Naive thymus-derived CD4-positive, alpha-beta T cell (primary cell): ENCODE measurements at regions not wholly inside any gene's neighbourhood (a gene's known extent, or its start where the extent isn't known, plus 50 kb on each side); places are given as distances from the start of the nearest gene placed in this dataset.
A peak's percentile ranks its signal among the peaks of the same experiment; 100 is the strongest.

Source experiments
- ATAC-seq: fragments of 150-1000 bp; cut with Tn5 transposase; 2 replicates; pipeline ENCODE4 v1.10.0; 2021; ENCODE audit warnings: mild to moderate bottlenecking, moderate library complexity
- CTCF ChIA-PET: fragments of 350-600 bp; sonication (Branson Sonifier 250); formaldehyde crosslinking; loops from one replicate; lab custom pipeline; 2021; ENCODE audit warnings: antibody characterized with exemption; lab: Charles Lee
- POLR2A ChIA-PET: fragments of 350-600 bp; sonication (Branson Sonifier 250); formaldehyde crosslinking; loops from one replicate; lab custom pipeline; 2021; ENCODE audit warnings: antibody characterized with exemption, inconsistent platforms; lab: Charles Lee
- DNase-seq, 9 donors: peaks; one replicate each; pipeline versions ENCODE4 v3.0.0 to v3.0.0-alpha.2; 2020 to 2022; ENCODE audit warnings: mixed read lengths in 1 of 9
- H3K27ac ChIP-seq: one replicate; pipeline ENCODE4 v1.7.0; 2013; ENCODE audit warnings: mild to moderate bottlenecking, low read depth, low read length, moderate library complexity
- H3K27me3 ChIP-seq, 2 donors: one replicate each; pipeline ENCODE4 v1.7.0; 2013; ENCODE audit warnings: low read length in 2 of 2, mild to moderate bottlenecking in 2 of 2, moderate library complexity in 2 of 2; ENCODE audit not compliant: control insufficient read depth in 2 of 2, insufficient read depth in 2 of 2
- H3K36me3 ChIP-seq, 3 experiments: 1 replicate in 2 of 3; 2 replicates in 1 of 3; pipeline ENCODE4 v1.7.0; 2013; ENCODE audit warnings: low read length in 3 of 3, mild to moderate bottlenecking in 3 of 3, moderate library complexity in 1 of 3; ENCODE audit not compliant: insufficient read depth in 3 of 3, control insufficient read depth in 2 of 3
- H3K4me1 ChIP-seq, 2 donors: one replicate each; pipeline ENCODE4 v1.7.0; 2013; ENCODE audit warnings: low read length in 2 of 2, mild to moderate bottlenecking in 2 of 2, moderate library complexity in 1 of 2; ENCODE audit not compliant: control insufficient read depth in 2 of 2, insufficient read depth in 2 of 2
- H3K4me3 ChIP-seq: 2 replicates; pipeline ENCODE4 v1.7.0; 2013; ENCODE audit warnings: mild to moderate bottlenecking, low read length
- H3K9me3 ChIP-seq, 3 experiments: 1 replicate in 2 of 3; 2 replicates in 1 of 3; pipeline ENCODE4 v1.7.0; 2013; ENCODE audit warnings: low read length in 3 of 3; ENCODE audit not compliant: control insufficient read depth in 2 of 3
- H3K27ac Mint-ChIP-seq, 9 donors: one replicate each; pipeline ENCODE4 v1.8.0; 2020 to 2022; ENCODE audit warnings: mixed read lengths in 9 of 9, mild to moderate bottlenecking in 8 of 9, moderate library complexity in 5 of 9, inconsistent platforms in 2 of 9
- H3K27me3 Mint-ChIP-seq, 5 donors: one replicate each; pipeline ENCODE4 v1.8.0; 2021 to 2022; ENCODE audit warnings: mixed read lengths in 5 of 5, mild to moderate bottlenecking in 1 of 5
- H3K36me3 Mint-ChIP-seq, 5 donors: one replicate each; pipeline ENCODE4 v1.8.0; 2020 to 2022; ENCODE audit warnings: mixed read lengths in 5 of 5, mild to moderate bottlenecking in 3 of 5, inconsistent platforms in 1 of 5
- H3K4me1 Mint-ChIP-seq, 7 donors: one replicate each; pipeline ENCODE4 v1.8.0; 2020 to 2022; ENCODE audit warnings: mixed read lengths in 7 of 7, mild to moderate bottlenecking in 3 of 7, inconsistent platforms in 1 of 7
- H3K4me3 Mint-ChIP-seq, 10 donors: one replicate each; pipeline ENCODE4 v1.8.0; 2020 to 2022; ENCODE audit warnings: mild to moderate bottlenecking in 10 of 10, mixed read lengths in 10 of 10, moderate library complexity in 6 of 10, inconsistent platforms in 2 of 10
- H3K9me3 Mint-ChIP-seq, 11 donors: one replicate each; pipeline ENCODE4 v1.8.0; 2020 to 2022; ENCODE audit warnings: mixed read lengths in 11 of 11, mild to moderate bottlenecking in 4 of 11, inconsistent platforms in 1 of 11, moderate library complexity in 1 of 11
- intact Hi-C, 2 donors: fragments of 100-400 bp; cut with micrococcal nuclease; formaldehyde crosslinking; loops; one replicate each; pipeline ENCODE4 v1.15.1; 2023

DNA sequence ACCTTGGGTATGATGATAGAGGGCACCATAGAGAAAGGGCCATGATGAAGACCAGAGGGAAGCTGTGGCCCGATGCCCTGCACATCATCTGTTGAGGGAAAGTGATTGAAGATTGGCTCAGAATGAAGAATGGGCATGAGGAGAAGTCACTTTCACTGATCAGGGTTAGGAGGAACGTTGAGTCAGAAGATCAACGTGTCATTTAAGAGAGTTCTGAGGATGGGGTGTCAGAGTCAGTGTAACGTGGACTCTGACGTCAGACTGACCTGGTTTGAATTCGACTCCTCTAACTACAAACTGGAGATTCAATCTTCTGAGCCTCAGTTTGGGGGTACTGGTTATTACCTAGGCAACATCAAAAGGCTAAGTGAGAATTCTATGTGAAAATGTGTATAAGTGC lies 352.6 kb downstream of the DDX10 start:
- DNase-seq (no peak), ATAC-seq (no peak)
- Histone ChIP-seq H3K36me3 (no peaks in the 10 kb centered on the region), H3K27me3 (no peaks in the 10 kb centered on the region), H3K4me3 (no peak overlapping the region), H3K9me3 (no peaks in the 10 kb centered on the region), H3K27ac (no peak overlapping the region), H3K4me1 (no peaks in the 10 kb centered on the region)
- Mint-ChIP-seq H3K27ac (no peak overlapping the region), H3K4me3 (no peak overlapping the region), H3K36me3 (no peaks in the 10 kb centered on the region), H3K4me1 (peaks cover 0 to 2% (median 0%) of the 10 kb centered on the region in 7 donors), H3K27me3 (peaks cover 0 to 6% (median 2%) of the 10 kb centered on the region in 5 donors), H3K9me3 (peaks cover 0 to 3% (median 0%) of the 10 kb centered on the region in 11 donors)
- ChIA-PET CTCF (no interaction called here), POLR2A (no interaction called here)
- intact Hi-C loops, result no loop called here

DNA sequence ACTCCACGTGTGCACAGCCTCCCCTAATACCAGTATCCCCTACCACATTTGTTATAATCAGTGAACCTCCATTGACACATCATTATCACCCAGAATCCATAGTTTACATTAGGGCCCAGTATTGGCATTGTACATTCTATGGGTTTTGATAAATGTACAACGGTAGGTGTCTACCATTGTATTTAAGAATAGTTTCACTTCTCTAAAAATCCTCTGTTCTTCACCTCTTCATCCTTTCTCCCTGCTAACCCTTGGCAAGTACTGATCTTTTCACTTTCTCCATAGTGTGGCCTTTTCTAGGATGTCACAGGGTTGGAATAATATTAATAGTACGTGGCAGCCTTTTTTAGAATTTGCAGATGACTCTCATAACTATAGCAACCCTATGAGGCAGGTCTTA lies 353.8 kb downstream of the DDX10 start:
- no peak for ATAC-seq

DNA sequence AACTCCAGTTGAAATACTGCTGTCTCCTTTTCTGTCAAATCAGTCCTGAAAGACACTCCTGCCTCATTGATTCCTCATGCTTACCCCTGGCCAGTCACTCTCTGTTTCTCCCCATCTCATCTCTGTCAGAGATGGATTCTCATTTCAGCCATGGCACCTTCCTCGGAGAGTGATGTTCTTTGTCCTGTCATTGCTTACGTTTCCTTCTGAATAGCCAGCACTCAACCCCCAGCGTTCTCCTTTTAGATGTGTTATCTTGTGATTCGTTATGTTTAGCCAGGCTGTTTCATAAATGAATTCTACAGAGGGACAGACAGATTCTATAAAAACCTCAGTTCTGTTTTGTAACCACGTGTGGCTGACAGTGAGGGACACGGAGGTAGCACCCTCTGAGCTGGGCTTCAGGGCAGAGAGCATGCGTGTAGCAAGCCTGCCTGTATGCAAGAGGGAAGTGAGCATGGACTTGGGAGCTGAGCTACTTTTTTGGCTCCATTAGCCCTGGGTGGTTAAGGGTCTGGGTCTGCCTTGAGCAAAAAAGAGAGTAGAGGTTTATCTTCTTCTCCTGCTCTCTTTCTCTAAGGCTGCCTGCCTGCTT lies 354.6 kb downstream of the DDX10 start:
- H3K27me3 Mint-ChIP-seq, result peaks cover 0 to 6% (median 0%) of the 10 kb centered on the region in 5 donors
- H3K27ac Mint-ChIP-seq, result no peak overlapping the region
- Histone ChIP-seq H3K4me1 (no peaks in the 10 kb centered on the region), H3K36me3 (no peaks in the 10 kb centered on the region), H3K9me3 (no peaks in the 10 kb centered on the region), H3K27ac (no peak overlapping the region), H3K4me3 (no peak overlapping the region), H3K27me3 (no peaks in the 10 kb centered on the region)
- peaks cover 0 to 2% (median 0%) of the 10 kb centered on the region in 7 donors for H3K4me1 Mint-ChIP-seq
- ChIA-PET POLR2A (no interaction called here), CTCF (no interaction called here)
- DNase-seq (no peak), ATAC-seq (no peak)
- peaks cover 0 to 3% (median 2%) of the 10 kb centered on the region in 11 donors for H3K9me3 Mint-ChIP-seq
- no peak overlapping the region for H3K4me3 Mint-ChIP-seq
- no peaks in the 10 kb centered on the region for H3K36me3 Mint-ChIP-seq
- intact Hi-C loops, result no loop called here

More for the DNA sequence above, 353.8 kb downstream of the DDX10 start:
- POLR2A ChIA-PET, result no interaction called here
- no peaks in the 10 kb centered on the region for H3K9me3 ChIP-seq
- no peak overlapping the region for H3K27ac ChIP-seq
- H3K4me1 ChIP-seq, result no peaks in the 10 kb centered on the region
- H3K27ac Mint-ChIP-seq, result no peak overlapping the region
- no peaks in the 10 kb centered on the region for H3K36me3 ChIP-seq
- peaks cover 0 to 6% (median 0%) of the 10 kb centered on the region in 5 donors for H3K27me3 Mint-ChIP-seq
- intact Hi-C loops, result no loop called here
- H3K4me3 Mint-ChIP-seq, result no peak overlapping the region
- no peaks in the 10 kb centered on the region for H3K36me3 Mint-ChIP-seq
- peaks cover 0 to 2% (median 0%) of the 10 kb centered on the region in 7 donors for H3K4me1 Mint-ChIP-seq
- H3K27me3 ChIP-seq, result no peaks in the 10 kb centered on the region
- H3K9me3 Mint-ChIP-seq, result peaks cover 0 to 3% (median 0%) of the 10 kb centered on the region in 11 donors
- CTCF ChIA-PET, result no interaction called here
- no peak for DNase-seq
- no peak overlapping the region for H3K4me3 ChIP-seq

DNA sequence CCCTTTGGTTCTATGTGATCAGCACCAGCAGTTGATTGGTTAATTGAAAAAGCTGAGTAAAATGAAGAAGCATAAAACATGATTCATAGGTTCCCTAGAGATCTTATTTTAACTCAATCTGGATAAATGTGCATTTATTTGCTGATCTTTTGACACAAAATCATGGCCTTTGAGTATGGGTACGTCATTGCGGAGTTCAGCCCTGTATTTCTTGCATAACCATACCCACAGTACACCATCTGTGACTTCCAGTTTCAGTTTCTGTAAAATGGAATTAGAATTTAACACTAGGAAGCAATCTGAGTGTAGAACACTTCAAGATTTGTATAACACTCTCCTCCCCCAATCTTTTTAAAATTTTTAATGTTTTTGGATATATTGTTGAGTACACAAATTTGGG lies 358.2 kb downstream of the DDX10 start:
- H3K27ac ChIP-seq, result no peak overlapping the region
- no peak overlapping the region for H3K4me3 Mint-ChIP-seq
- H3K27ac Mint-ChIP-seq, result no peak overlapping the region
- ChIA-PET CTCF (no interaction called here), POLR2A (no interaction called here)
- H3K9me3 Mint-ChIP-seq, result peaks cover 0 to 20% (median 3%) of the 10 kb centered on the region in 11 donors
- H3K4me3 ChIP-seq, result no peak overlapping the region
- no peaks in the 10 kb centered on the region for H3K27me3 ChIP-seq
- no peaks in the 10 kb centered on the region for H3K4me1 ChIP-seq
- H3K36me3 Mint-ChIP-seq, result no peaks in the 10 kb centered on the region
- intact Hi-C loops, result no loop called here
- no peaks in the 10 kb centered on the region for H3K36me3 ChIP-seq
- DNase-seq (no peak), ATAC-seq (peak; percentile 38)
- H3K27me3 Mint-ChIP-seq, result peaks cover 0 to 4% (median 2%) of the 10 kb centered on the region in 5 donors
- peaks cover 0 to 2% (median 0%) of the 10 kb centered on the region in 7 donors for H3K4me1 Mint-ChIP-seq
- H3K9me3 ChIP-seq, result no peaks in the 10 kb centered on the region

DNA sequence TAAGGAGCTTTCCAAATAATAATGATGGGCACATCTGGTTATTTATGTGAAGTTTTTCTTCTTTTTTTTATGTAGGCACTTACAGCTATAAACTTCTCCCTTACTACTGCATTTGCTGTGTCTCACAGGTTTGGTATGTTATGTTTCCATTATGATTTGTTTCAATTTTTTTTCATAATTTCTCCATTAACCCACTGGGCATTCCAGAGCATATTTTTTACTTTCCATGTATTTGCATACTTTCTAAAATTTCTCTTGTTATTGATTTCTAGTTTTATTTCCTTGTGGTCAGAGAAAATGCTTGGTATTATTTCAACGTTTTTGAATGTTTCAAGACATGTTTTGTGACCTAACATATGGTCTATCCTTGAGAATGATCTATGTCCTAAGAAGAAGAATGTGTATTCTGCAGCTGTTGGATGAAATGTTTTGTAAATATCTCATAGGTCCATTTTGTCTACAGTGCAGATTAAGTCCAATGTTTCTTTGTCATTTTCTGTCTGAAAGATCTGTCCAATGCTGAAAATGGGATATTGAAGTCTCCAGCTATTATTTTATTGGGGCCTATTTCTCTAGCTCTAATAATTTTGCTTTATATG lies 362.1 kb downstream of the DDX10 start:
- Histone ChIP-seq H3K27me3 (no peaks in the 10 kb centered on the region), H3K9me3 (no peaks in the 10 kb centered on the region), H3K27ac (no peak overlapping the region), H3K4me3 (no peak overlapping the region), H3K4me1 (no peaks in the 10 kb centered on the region), H3K36me3 (no peaks in the 10 kb centered on the region)
- intact Hi-C loops, result no loop called here
- Mint-ChIP-seq H3K9me3 (peaks cover 0 to 24% (median 3%) of the 10 kb centered on the region in 11 donors), H3K27ac (no peak overlapping the region), H3K36me3 (no peaks in the 10 kb centered on the region), H3K4me1 (no peaks in the 10 kb centered on the region), H3K4me3 (no peak overlapping the region), H3K27me3 (peaks cover 0 to 15% (median 4%) of the 10 kb centered on the region in 5 donors)
- CTCF ChIA-PET, result no interaction called here
- POLR2A ChIA-PET, result no interaction called here
- ATAC-seq (no peak), DNase-seq (no peak)

DNA sequence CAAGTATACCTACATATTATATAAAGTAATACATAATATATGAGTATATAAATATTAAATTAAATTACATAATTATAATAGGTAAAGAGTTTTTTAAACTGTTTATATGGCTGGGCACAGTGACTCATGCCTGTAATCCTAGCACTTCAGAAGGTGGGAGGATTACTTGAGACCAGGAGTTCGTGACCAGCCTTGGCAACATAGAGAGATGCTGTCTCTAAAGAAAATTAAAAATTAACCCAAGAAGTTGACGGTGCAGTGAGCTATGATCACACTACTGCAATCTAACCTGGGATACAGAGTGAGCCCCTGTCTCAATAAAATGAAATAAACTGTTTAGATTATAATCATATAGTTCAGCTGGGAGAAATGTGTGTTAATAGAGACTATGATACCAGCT lies 363.0 kb downstream of the DDX10 start:
- no peaks in the 10 kb centered on the region for H3K36me3 ChIP-seq
- H3K9me3 Mint-ChIP-seq, result peaks cover 0 to 24% (median 2%) of the 10 kb centered on the region in 11 donors
- H3K27me3 Mint-ChIP-seq, result peaks cover 0 to 15% (median 4%) of the 10 kb centered on the region in 5 donors
- ChIA-PET CTCF (no interaction called here), POLR2A (no interaction called here)
- no peaks in the 10 kb centered on the region for H3K27me3 ChIP-seq
- H3K4me1 ChIP-seq, result no peaks in the 10 kb centered on the region
- no peak overlapping the region for H3K27ac ChIP-seq
- intact Hi-C loops, result no loop called here
- H3K4me3 ChIP-seq, result no peak overlapping the region
- no peak for ATAC-seq
- H3K36me3 Mint-ChIP-seq, result no peaks in the 10 kb centered on the region
- no peaks in the 10 kb centered on the region for H3K4me1 Mint-ChIP-seq
- no peaks in the 10 kb centered on the region for H3K9me3 ChIP-seq
- no peak overlapping the region for H3K27ac Mint-ChIP-seq
- H3K4me3 Mint-ChIP-seq, result no peak overlapping the region
- no peak for DNase-seq

DNA sequence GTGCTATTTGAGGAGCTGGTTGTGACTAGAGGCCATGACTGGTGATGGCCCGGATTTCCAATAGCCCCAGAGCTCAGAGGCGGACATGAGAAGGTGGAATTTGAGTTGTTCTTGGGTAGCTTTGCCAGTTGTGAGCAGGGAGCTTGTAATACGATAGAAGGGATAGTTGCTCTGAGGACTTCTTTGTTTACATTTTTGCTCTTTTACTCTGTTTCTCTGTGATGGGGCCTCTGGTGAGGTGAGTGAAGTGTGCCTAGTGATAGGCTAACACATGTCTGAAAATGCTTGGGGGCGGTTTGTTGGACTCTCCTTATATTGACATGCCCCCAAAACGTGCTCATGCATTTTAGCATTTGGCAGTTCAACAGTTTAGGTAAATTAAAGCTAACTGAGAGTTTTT lies 365.1 kb downstream of the DDX10 start:
- intact Hi-C loops, result no loop called here
- Mint-ChIP-seq H3K27ac (no peak overlapping the region), H3K27me3 (peaks cover 0 to 20% (median 5%) of the 10 kb centered on the region in 5 donors), H3K9me3 (peaks cover 0 to 18% (median 0%) of the 10 kb centered on the region in 11 donors), H3K4me3 (no peak overlapping the region), H3K4me1 (no peaks in the 10 kb centered on the region), H3K36me3 (no peaks in the 10 kb centered on the region)
- H3K27me3 ChIP-seq, result no peaks in the 10 kb centered on the region
- no peak overlapping the region for H3K27ac ChIP-seq
- no peaks in the 10 kb centered on the region for H3K36me3 ChIP-seq
- CTCF ChIA-PET, result no interaction called here
- POLR2A ChIA-PET, result no interaction called here
- H3K4me3 ChIP-seq, result no peak overlapping the region
- no peaks in the 10 kb centered on the region for H3K9me3 ChIP-seq
- no peaks in the 10 kb centered on the region for H3K4me1 ChIP-seq
- DNase-seq, result no peak
- ATAC-seq, result no peak
